SK-N-SH (cell line): ENCODE measurements at regions not wholly inside any gene's neighbourhood (a gene's known extent, or its start where the extent isn't known, plus 50 kb on each side); places are given as distances from the start of the nearest gene placed in this dataset.

Source experiments
- EP300 ChIP-seq, 2 experiments: IDR thresholded peaks; 2 replicates each; pipeline versions ENCODE4 v1.4.0 to v1.6.1; 2012; ENCODE audit warnings: borderline replicate concordance in 1 of 2, low read depth in 1 of 2, low read length in 1 of 2
- MXI1 ChIP-seq: IDR thresholded peaks from 2 replicates; pipeline ENCODE4 v1.6.1; 2012; ENCODE audit warnings: mild to moderate bottlenecking, low read depth, low read length, improper control_type of control experiment
- NRF1 ChIP-seq: IDR thresholded peaks from 2 replicates; pipeline ENCODE4 v1.6.1; 2012; ENCODE audit warnings: low read depth, mild to moderate bottlenecking, low read length
- POLR2AphosphoS5 ChIP-seq: IDR thresholded peaks from 2 replicates; pipeline ENCODE4 v1.6.1; 2012; ENCODE audit warnings: low read depth, low read length
- RAD21 ChIP-seq: IDR thresholded peaks from 2 replicates; pipeline ENCODE4 v1.6.1; 2012; ENCODE audit warnings: mild to moderate bottlenecking, low read length
- RCOR1 ChIP-seq: fragments of 150-350 bp; IDR thresholded peaks from 2 replicates; pipeline ENCODE4 v1.6.1; 2017; ENCODE audit warnings: antibody characterized with exemption, low read length
- YY1 ChIP-seq: IDR thresholded peaks from 2 replicates; pipeline ENCODE4 v1.4.0; 2012; ENCODE audit warnings: low read depth, mild to moderate bottlenecking
- TF ChIP-seq, protein P1 (sequence below): fragments of 200-600 bp; sonication (generic); IDR thresholded peaks from 2 replicates; pipeline ENCODE4 v1.6.1; 2017; ENCODE audit warnings: antibody characterized with exemption, mild to moderate bottlenecking, moderate library complexity
- TF ChIP-seq, protein P2 (sequence below): fragments of 150-350 bp; IDR thresholded peaks from 2 replicates; pipeline ENCODE4 v1.6.1; 2016; ENCODE audit warnings: mild to moderate bottlenecking, low read depth, low read length

DNA sequence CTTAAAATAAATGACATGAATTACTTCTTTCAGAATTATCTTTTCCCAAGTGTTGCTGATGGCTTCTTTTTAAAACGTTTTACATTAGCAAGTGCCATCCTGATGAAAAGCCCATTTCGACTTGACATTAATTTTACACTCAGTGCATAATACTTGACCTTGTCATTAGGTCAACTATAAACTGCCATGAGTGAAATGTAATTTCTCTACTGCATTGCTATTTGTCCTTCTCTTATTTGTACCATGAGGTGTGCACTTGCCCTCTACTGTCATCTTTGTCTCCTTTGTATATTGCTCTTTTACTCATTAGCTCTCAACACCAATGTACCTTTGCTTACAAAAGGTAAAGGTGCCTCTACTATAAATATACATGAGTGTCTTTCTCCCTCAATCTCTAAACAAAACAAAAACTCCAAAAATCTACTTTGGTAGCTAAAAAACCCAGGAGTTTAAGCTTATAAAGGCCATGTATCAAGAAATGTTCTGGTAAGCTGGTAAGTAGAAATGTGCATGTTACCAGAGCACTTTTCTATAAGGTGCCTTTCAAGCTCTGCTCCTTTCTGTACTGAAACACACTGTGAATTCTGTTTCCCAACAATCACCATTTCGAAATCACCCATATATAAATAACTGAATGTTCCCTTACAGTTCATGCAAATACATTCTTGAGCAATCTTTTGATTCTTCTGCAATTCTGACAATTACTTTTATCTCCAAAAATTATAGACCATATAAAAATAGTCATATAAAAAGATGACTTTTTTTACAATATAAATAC is 351.4 kb downstream of the SLITRK5 start:
- TF ChIP-seq RCOR1, result no peak
- TF ChIP-seq, protein P1, sequence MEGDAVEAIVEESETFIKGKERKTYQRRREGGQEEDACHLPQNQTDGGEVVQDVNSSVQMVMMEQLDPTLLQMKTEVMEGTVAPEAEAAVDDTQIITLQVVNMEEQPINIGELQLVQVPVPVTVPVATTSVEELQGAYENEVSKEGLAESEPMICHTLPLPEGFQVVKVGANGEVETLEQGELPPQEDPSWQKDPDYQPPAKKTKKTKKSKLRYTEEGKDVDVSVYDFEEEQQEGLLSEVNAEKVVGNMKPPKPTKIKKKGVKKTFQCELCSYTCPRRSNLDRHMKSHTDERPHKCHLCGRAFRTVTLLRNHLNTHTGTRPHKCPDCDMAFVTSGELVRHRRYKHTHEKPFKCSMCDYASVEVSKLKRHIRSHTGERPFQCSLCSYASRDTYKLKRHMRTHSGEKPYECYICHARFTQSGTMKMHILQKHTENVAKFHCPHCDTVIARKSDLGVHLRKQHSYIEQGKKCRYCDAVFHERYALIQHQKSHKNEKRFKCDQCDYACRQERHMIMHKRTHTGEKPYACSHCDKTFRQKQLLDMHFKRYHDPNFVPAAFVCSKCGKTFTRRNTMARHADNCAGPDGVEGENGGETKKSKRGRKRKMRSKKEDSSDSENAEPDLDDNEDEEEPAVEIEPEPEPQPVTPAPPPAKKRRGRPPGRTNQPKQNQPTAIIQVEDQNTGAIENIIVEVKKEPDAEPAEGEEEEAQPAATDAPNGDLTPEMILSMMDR, result no peak
- no peak for TF ChIP-seq EP300 (IDR thresholded peaks at IDR 0.05; ENCODE audit: borderline replicate concordance in 1 of 2, low read depth in 1 of 2, low read length in 1 of 2)
- TF ChIP-seq, protein P2, sequence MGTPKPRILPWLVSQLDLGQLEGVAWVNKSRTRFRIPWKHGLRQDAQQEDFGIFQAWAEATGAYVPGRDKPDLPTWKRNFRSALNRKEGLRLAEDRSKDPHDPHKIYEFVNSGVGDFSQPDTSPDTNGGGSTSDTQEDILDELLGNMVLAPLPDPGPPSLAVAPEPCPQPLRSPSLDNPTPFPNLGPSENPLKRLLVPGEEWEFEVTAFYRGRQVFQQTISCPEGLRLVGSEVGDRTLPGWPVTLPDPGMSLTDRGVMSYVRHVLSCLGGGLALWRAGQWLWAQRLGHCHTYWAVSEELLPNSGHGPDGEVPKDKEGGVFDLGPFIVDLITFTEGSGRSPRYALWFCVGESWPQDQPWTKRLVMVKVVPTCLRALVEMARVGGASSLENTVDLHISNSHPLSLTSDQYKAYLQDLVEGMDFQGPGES, result no peak
- TF ChIP-seq NRF1, result no peak
- TF ChIP-seq YY1, result no peak
- no peak for TF ChIP-seq MXI1
- no peak for TF ChIP-seq POLR2AphosphoS5
- TF ChIP-seq RAD21, result no peak
